ENCODE measurements at regions not wholly inside any gene's neighbourhood (a gene's known extent, or its start where the extent isn't known, plus 50 kb on each side); places are given as distances from the start of the nearest gene placed in this dataset.

- ATAC-seq: no peak
Observed at GRCh38 chrY:8677336-8677935, 659.8 kb upstream of the TSPY4 start.

DNA sequence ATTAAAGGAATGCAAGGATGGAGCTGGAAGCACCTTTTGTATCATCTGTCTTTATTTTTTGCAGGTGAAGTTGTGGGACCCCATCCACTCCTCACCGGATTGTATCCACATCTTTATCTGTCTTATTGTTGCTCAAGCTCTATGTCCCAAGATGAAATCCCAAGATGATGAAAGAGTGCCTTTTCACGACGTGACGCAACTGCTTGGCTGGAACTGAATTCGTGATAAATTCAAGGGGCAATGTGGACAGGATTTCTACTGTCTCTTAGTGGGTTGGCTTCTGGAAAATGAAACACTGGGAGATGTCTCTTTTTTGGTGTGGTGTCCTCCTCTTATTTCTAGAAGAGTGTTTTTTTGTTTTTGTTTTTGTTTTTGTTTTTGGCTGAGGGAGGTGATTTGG lies 650.1 kb upstream of the TSPY4 start:
- Mint-ChIP-seq H3K27ac (no peak overlapping the region), H3K9me3 (no peaks in the 10 kb centered on the region), H3K36me3 (no peaks in the 10 kb centered on the region)
- DNase-seq (ENCODE audit: low spot score in 2 of 2) (no peak), ATAC-seq (no peak)

More at GRCh38 chrY:8677336-8677935, 659.8 kb upstream of the TSPY4 start:
- DNase-seq (ENCODE audit: low spot score in 2 of 2): no peak
- Mint-ChIP-seq H3K9me3 (no peaks in the 10 kb centered on the region), H3K36me3 (no peaks in the 10 kb centered on the region), H3K27ac (no peak overlapping the region)

DNA sequence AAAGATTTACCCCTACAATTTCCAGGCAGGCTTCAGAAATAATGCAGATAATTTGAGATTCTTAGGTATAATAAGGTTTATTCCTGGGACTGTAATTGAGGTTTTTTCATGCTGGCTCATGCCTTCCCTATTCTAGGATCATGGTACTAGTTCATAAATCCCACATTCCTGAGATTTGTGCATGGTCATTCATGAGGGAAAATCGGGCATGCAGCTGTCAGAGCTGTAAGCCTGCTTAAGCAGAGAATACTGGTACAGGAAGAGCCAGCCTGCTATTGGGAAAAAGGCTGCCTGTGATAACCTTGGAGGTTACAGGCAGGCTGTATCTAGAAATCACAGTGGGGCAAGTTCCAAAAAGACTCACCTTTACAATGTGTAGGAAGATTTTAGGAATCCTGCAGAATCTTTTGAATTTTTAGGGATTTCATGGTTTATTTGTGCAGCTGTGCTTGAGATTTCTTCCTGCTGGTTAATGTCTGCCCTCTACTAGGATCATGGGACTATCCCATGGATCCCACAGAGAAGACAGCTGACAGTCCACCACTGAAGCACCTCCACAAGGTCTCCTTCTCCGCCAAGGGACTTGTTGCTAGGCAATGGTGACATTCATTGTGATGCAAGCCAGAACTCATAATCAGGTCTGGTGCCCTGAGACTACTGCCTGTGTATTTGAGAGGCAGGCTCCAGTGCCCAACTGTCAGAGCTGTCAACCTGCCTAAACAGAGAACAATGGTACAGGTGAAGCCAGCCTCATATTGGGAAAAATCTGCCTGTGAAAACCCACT lies 646.2 kb upstream of the TSPY4 start:
- DNase-seq (ENCODE audit: low spot score in 2 of 2) (no peak), ATAC-seq (no peak)
- no peak overlapping the region for H3K27ac Mint-ChIP-seq
- H3K36me3 Mint-ChIP-seq: no peaks in the 10 kb centered on the region
- no peaks in the 10 kb centered on the region for H3K9me3 Mint-ChIP-seq

DNA sequence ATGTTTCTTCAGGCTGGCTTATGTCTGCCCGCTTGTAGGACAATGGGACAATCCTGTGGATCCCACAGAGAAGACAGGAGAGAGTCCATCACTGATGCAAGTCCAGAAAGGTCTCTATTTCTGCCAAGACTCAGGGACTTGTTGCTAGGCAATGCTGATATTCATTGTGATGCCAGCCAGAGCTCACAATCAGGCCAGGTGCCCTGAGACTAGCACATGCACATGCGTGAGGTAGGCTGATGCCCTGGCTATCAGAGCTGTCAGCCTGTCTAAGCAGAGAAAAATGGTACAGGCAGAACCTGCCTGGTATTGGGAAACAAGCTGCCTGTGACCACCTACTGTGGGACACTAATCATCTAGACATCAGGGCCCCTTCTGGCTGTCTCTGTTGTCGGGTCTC lies 638.7 kb upstream of the TSPY4 start:
- DNase-seq (ENCODE audit: low spot score in 2 of 2) (no peak), ATAC-seq (no peak)
- no peaks in the 10 kb centered on the region for H3K9me3 Mint-ChIP-seq
- H3K27ac Mint-ChIP-seq: no peak overlapping the region
- H3K36me3 Mint-ChIP-seq: no peaks in the 10 kb centered on the region

GRCh38 chrY:8705636-8706300 lies 631.5 kb upstream of the TSPY4 start:
- Mint-ChIP-seq H3K27ac (no peak overlapping the region), H3K36me3 (no peaks in the 10 kb centered on the region), H3K9me3 (no peaks in the 10 kb centered on the region)
- no peak for DNase-seq (ENCODE audit: low spot score in 2 of 2)
- ATAC-seq: no peak

DNA sequence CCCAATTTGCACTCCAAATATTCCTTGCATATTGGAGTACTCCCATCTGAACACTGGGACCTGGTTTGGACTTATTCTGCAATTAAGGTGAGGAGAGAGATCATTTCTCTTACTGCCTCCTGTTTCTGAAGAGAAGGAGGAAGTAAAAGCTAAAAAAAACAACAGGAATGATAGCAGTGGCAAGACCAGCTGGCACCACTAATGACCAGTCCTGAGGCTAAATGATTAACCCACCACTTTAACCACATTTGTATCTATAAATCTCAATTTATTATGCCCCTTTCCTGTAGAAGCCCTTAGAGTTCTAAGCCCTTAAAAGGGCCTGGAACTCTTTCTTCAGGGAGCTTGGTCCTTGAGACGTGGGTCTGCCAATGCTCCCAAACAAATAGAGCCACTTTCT lies 625.0 kb upstream of the TSPY4 start:
- Mint-ChIP-seq H3K36me3 (no peaks in the 10 kb centered on the region), H3K9me3 (no peaks in the 10 kb centered on the region), H3K27ac (no peak overlapping the region)
- ATAC-seq (no peak), DNase-seq (ENCODE audit: low spot score in 2 of 2) (no peak)

DNA sequence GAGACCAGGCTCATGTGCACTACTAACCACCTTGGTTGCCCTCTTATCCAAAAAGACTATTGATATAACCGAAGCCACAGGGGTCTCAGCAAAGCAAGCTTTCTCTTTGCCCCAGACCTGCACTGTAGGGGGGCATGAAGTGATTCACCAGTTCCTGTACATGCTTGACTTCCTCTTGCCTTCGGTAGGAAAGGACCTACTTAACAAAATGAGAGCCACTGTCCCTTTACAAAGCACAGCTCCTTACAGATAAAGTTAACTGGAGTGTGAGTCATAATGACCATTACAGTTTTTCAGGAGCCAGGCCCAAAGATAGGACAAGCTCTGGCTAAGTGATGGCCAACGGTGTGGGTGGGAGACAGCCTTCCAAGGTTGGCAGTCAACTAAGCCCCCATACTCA lies 622.0 kb upstream of the TSPY4 start:
- Mint-ChIP-seq H3K36me3 (no peaks in the 10 kb centered on the region), H3K9me3 (no peaks in the 10 kb centered on the region), H3K27ac (no peak overlapping the region)
- ATAC-seq (no peak), DNase-seq (ENCODE audit: low spot score in 2 of 2) (no peak)

- Mint-ChIP-seq H3K27ac (no peak overlapping the region), H3K36me3 (no peaks in the 10 kb centered on the region), H3K9me3 (no peaks in the 10 kb centered on the region)
- DNase-seq (ENCODE audit: low spot score in 2 of 2) (no peak), ATAC-seq (no peak)
Observed at GRCh38 chrY:8726616-8727015, 610.6 kb upstream of the TSPY4 start.

DNA sequence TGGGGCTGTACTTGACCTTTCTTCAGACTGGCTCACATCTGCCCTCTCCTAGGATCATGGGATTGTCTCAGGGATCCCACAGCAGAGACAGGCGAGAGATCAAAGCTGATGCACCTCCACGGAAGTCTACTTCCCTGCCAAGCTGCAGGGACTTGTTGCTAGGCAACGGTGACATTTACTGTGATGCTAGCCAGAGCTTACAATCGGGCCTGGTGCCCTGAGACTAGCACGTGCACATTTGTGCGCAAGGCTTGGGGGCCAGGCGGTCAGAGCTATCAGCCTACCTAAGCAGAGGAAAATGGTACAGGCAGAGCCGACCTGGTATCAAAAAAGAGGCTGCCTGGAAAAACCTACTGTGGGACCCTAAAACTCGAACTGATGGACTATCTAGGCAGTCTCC lies 607.3 kb upstream of the TSPY4 start:
- Mint-ChIP-seq H3K9me3 (no peaks in the 10 kb centered on the region), H3K36me3 (no peaks in the 10 kb centered on the region), H3K27ac (no peak overlapping the region)
- ATAC-seq (no peak), DNase-seq (ENCODE audit: low spot score in 2 of 2) (no peak)

- H3K36me3 Mint-ChIP-seq: no peaks in the 10 kb centered on the region
- DNase-seq (ENCODE audit: low spot score in 2 of 2) (no peak), ATAC-seq (no peak)
Observed at GRCh38 chrY:8741343-8742069, 595.8 kb upstream of the TSPY4 start.

GRCh38 chrY:8764184-8764583 lies 573.1 kb upstream of the TSPY4 start:
- H3K9me3 Mint-ChIP-seq: no peaks in the 10 kb centered on the region
- no peak overlapping the region for H3K27ac Mint-ChIP-seq
- no peaks in the 10 kb centered on the region for H3K36me3 Mint-ChIP-seq
- DNase-seq (ENCODE audit: low spot score in 2 of 2): no peak
- no peak for ATAC-seq

More at GRCh38 chrY:8741343-8742069, 595.8 kb upstream of the TSPY4 start:
- H3K27ac Mint-ChIP-seq: no peak overlapping the region
- no peaks in the 10 kb centered on the region for H3K9me3 Mint-ChIP-seq

- Mint-ChIP-seq H3K27ac (no peak overlapping the region), H3K36me3 (no peaks in the 10 kb centered on the region), H3K9me3 (no peaks in the 10 kb centered on the region)
- DNase-seq (ENCODE audit: low spot score in 2 of 2): no peak
- ATAC-seq: no peak
Observed at GRCh38 chrY:8781184-8781890, 555.9 kb upstream of the TSPY4 start.

DNA sequence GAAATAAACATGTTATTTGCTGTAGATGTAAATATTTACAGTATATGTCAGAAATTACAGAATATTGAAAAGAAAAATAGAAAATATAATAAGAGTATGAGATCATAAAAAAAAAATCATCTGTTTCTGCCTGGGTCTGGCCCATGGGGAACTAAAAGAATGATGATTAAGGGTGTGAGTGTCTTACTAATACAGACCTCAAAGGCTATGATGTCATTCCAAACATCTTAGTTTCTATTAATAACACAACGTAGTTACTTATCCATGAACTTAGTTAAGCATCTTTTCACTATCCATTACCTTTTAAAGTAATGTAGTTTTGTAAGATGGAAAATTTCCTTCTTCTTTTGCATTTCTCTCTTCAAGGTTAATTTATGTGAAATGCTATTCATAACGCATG lies 542.7 kb upstream of the TSPY4 start:
- ATAC-seq (no peak), DNase-seq (ENCODE audit: low spot score in 2 of 2) (no peak)
- H3K36me3 Mint-ChIP-seq: no peaks in the 10 kb centered on the region
- peaks cover 6 to 7% of the 10 kb centered on the region in 2 donors for H3K9me3 Mint-ChIP-seq
- no peak overlapping the region for H3K27ac Mint-ChIP-seq

- no peaks in the 10 kb centered on the region for H3K36me3 Mint-ChIP-seq
- H3K27ac Mint-ChIP-seq: no peak overlapping the region
- ATAC-seq (no peak), DNase-seq (ENCODE audit: low spot score in 2 of 2) (no peak)
- peaks cover under 1 to 4% of the 10 kb centered on the region in 2 donors for H3K9me3 Mint-ChIP-seq
Observed at GRCh38 chrY:8804317-8804716, 532.9 kb upstream of the TSPY4 start.

DNA sequence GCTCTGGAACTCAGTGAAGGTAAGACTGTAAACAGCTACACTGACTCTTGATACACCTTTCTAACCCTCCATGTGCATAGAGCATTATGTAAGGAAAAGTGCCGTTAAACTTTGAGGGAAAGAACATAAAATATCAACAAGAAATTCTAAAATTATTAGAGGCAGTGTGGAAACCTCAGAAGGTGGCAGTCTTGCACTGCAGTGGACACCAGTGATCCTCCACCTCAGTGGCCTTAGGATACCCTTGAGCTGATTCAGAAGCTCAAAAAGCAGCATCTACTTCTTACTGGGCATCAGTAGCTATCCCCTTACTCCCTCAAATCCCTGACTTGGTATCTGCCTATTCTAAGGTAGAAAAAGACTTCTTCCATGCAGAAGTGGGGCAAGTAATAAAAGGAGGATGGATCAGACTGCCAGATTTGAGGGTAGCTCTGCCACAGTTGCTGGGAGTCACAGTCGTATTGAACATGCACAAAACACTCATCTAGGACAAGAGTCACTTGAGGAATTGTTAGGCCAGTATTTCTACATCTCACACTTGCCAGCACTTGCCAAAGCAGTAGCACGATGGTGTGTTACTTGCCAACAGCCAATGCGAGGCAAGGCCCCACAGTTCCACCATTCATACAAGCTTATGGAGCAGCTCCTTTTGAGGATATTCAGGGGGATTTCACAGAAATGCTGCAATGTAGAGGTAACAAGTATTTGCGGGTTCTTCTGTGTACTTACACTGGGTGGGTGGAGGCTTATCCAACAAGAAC lies 529.4 kb upstream of the TSPY4 start:
- H3K27ac Mint-ChIP-seq: no peak overlapping the region
- peaks cover 0 to 3% of the 10 kb centered on the region in 2 donors for H3K9me3 Mint-ChIP-seq

DNA sequence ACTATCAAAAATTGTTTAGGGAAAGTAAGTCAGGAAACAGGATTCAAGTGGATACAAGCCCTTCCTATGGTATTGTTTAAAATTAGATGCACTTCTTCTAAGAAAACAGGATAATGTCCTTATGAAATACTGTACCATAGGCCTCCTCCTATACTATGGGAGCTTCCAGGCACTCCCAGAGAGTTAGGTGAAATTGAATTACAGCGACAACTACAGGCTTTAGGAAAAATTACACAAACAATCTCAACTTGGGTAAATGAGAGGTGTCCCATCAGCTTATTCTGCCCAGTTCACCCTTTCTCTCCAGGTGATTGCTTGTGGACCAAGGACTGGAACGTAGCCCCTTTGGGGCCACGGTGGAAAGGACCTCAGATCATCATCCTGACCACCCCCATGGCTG lies 528.7 kb upstream of the TSPY4 start:
- no peak for DNase-seq (ENCODE audit: low spot score in 2 of 2)
- H3K36me3 Mint-ChIP-seq: no peaks in the 10 kb centered on the region
- H3K27ac Mint-ChIP-seq: no peak overlapping the region
- no peak for ATAC-seq
- H3K9me3 Mint-ChIP-seq: peaks cover 0 to 3% of the 10 kb centered on the region in 2 donors

More for the DNA sequence above, 529.4 kb upstream of the TSPY4 start:
- no peaks in the 10 kb centered on the region for H3K36me3 Mint-ChIP-seq
- DNase-seq (ENCODE audit: low spot score in 2 of 2) (no peak), ATAC-seq (no peak)
